ENCODE measurements at regions not wholly inside any gene's neighbourhood (a gene's known extent, or its start where the extent isn't known, plus 50 kb on each side); places are given as distances from the start of the nearest gene placed in this dataset.

DNA sequence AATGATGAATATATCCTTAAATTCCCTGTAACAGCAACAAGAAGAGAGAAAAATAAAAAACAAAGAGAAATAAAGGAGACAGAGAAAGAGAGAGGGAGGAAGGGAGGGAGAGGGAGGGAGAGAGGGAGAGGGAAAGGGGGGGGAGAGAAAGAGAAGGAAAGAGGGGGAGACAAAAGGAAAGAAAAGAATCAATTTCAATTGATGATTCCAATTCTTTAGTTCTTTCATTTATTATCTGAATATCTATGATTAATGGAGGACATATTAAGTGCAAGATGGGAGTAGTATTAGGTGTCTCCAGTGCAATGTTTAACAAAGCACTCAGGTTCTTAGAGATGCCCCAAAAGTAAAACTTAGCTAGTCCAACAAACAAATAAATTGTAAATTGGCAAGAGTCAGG is 97.2 kb upstream of the DPP10 start:
- CTCF ChIA-PET, result no interaction called here
- H3K9me3 ChIP-seq (ENCODE audit: control insufficient read depth, insufficient read depth, low read depth, low read length), result no peaks in the 10 kb centered on the region
- no peak overlapping the region for H3K4me3 ChIP-seq (ENCODE audit: low read depth, low read length)
- TF ChIP-seq KLF16 (tag by site-specific recombination; IDR thresholded peaks at IDR 0.05) (no peak), ZNF518A (tag by site-specific recombination; conservative IDR thresholded peaks at IDR 0.05; ENCODE audit: low read depth) (no peak), ZNF600 (tag by site-specific recombination; IDR thresholded peaks at IDR 0.05) (no peak)
- POLR2A ChIA-PET, result no interaction called here
- H3K36me3 ChIP-seq (ENCODE audit: control insufficient read depth in 2 of 2, insufficient read depth in 1 of 2, low read length in 2 of 2), result no peaks in the 10 kb centered on the region
- no peak overlapping the region for H3K27ac ChIP-seq (ENCODE audit: extremely low read depth, low read depth, low read length)
- H3K4me1 ChIP-seq (ENCODE audit: control insufficient read depth, insufficient read depth, low read length), result no peaks in the 10 kb centered on the region

DNA sequence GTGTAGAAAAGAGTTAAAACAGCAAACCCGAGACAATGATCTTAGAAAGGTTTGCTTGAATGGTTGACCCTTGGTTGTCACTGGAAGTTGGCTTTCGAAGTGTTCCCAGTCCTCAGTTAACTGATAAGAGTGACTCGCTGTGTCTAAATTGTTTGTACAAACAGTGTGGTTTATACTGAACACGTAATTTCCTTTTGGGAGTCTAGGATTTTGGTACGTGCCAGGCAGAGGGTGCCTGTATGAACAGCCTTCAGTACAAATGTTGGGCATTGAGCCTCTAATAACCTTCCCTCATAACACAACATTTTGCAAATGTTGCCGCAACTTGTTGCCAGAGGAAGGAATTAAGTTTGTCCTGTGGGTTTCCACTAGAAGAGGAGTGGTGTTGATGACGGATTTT is 95.8 kb upstream of the DPP10 start:
- H3K27ac ChIP-seq (ENCODE audit: extremely low read depth, low read depth, low read length), result no peak overlapping the region
- H3K9me3 ChIP-seq (ENCODE audit: control insufficient read depth, insufficient read depth, low read depth, low read length), result no peaks in the 10 kb centered on the region
- no peak overlapping the region for H3K4me3 ChIP-seq (ENCODE audit: low read depth, low read length)
- H3K4me1 ChIP-seq (ENCODE audit: control insufficient read depth, insufficient read depth, low read length), result no peaks in the 10 kb centered on the region
- no peak for TF ChIP-seq YY1 (tag by site-specific recombination; IDR thresholded peaks at IDR 0.05)
- no peaks in the 10 kb centered on the region for H3K36me3 ChIP-seq (ENCODE audit: control insufficient read depth in 2 of 2, insufficient read depth in 1 of 2, low read length in 2 of 2)
- ChIA-PET CTCF (no interaction called here), POLR2A (no interaction called here)

DNA sequence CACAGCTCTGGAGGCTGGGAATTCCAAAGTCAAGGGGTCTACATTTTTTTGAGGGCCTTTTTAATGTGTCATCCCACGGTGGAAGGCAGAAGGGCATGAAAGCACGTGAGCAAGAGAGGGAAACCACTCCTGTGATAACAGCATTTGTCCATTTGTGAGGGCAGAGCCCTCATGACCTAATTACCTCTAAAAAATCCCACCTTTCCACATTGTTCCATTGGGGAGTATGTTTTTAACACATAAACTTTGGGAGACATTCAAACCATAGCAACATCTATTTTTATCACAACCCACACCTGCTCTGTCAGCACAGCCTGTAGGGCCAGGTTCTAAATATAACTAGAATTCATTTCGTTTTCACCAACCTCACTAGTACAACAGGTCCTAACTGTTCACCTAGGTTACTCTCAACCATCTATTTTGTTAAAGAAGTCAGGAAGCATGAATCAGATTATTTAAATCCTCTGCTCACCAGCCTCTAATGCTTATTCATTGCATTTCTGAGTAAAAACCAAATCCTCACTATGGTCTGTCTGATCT is 92.2 kb upstream of the DPP10 start:
- Histone ChIP-seq H3K9me3 (ENCODE audit: control insufficient read depth, insufficient read depth, low read depth, low read length) (no peaks in the 10 kb centered on the region), H3K27ac (ENCODE audit: extremely low read depth, low read depth, low read length) (no peak overlapping the region), H3K4me3 (ENCODE audit: low read depth, low read length) (no peak overlapping the region), H3K36me3 (ENCODE audit: control insufficient read depth in 2 of 2, insufficient read depth in 1 of 2, low read length in 2 of 2) (no peaks in the 10 kb centered on the region), H3K4me1 (ENCODE audit: control insufficient read depth, insufficient read depth, low read length) (no peaks in the 10 kb centered on the region)
- ChIA-PET POLR2A (no interaction called here), CTCF (no interaction called here)
- TF ChIP-seq ZNF560 (tag by site-specific recombination; IDR thresholded peaks at IDR 0.05; ENCODE audit: borderline replicate concordance) (no peak), ZNF473 (tag by site-specific recombination; IDR thresholded peaks at IDR 0.05) (no peak), ZNF292 (tag by site-specific recombination; IDR thresholded peaks at IDR 0.05; ENCODE audit: borderline replicate concordance, low read depth) (no peak), MZF1 (tag by site-specific recombination; IDR thresholded peaks at IDR 0.05; ENCODE audit: borderline replicate concordance) (no peak), ZBTB44 (tag by site-specific recombination; IDR thresholded peaks at IDR 0.05) (no peak), ZBTB17 (tag by site-specific recombination; IDR thresholded peaks at IDR 0.05) (no peak), MEIS1 (CRISPR knock-in tag; IDR thresholded peaks at IDR 0.05; ENCODE audit: borderline replicate concordance) (no peak), KLF7 (tag by site-specific recombination; IDR thresholded peaks at IDR 0.05; ENCODE audit: borderline replicate concordance) (no peak), ZNF214 (tag by site-specific recombination; IDR thresholded peaks at IDR 0.05; ENCODE audit: borderline replicate concordance) (no peak), HOXD13 (CRISPR knock-in tag; IDR thresholded peaks at IDR 0.05; ENCODE audit: borderline replicate concordance) (no peak)
- TF ChIP-seq, protein P1, sequence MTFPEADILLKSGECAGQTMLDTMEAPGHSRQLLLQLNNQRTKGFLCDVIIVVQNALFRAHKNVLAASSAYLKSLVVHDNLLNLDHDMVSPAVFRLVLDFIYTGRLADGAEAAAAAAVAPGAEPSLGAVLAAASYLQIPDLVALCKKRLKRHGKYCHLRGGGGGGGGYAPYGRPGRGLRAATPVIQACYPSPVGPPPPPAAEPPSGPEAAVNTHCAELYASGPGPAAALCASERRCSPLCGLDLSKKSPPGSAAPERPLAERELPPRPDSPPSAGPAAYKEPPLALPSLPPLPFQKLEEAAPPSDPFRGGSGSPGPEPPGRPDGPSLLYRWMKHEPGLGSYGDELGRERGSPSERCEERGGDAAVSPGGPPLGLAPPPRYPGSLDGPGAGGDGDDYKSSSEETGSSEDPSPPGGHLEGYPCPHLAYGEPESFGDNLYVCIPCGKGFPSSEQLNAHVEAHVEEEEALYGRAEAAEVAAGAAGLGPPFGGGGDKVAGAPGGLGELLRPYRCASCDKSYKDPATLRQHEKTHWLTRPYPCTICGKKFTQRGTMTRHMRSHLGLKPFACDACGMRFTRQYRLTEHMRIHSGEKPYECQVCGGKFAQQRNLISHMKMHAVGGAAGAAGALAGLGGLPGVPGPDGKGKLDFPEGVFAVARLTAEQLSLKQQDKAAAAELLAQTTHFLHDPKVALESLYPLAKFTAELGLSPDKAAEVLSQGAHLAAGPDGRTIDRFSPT (tag by site-specific recombination; IDR thresholded peaks at IDR 0.05), result no peak

Data from HEK293 (cell line).